A673 (cell line): ENCODE measurements at regions not wholly inside any gene's neighbourhood (a gene's known extent, or its start where the extent isn't known, plus 50 kb on each side); places are given as distances from the start of the nearest gene placed in this dataset.

Source experiments
- CTCF ChIP-seq: fragments of 300-800, 200-600 bp; sonication (generic); conservative IDR thresholded peaks from 2 replicates; pipeline ENCODE4 v1.5.1; 2017; ENCODE audit warnings: low read depth, mild to moderate bottlenecking, antibody characterized with exemption, low read length, moderate library complexity, mixed read lengths
- EZH2 ChIP-seq: fragments of 200-600 bp; sonication (generic); IDR thresholded peaks from 2 replicates; pipeline ENCODE4 v1.6.1; 2017; ENCODE audit warnings: borderline replicate concordance, low read depth, mild to moderate bottlenecking, mixed read lengths, antibody characterized with exemption, low read length; ENCODE audit not compliant: poor library complexity, severe bottlenecking

DNA sequence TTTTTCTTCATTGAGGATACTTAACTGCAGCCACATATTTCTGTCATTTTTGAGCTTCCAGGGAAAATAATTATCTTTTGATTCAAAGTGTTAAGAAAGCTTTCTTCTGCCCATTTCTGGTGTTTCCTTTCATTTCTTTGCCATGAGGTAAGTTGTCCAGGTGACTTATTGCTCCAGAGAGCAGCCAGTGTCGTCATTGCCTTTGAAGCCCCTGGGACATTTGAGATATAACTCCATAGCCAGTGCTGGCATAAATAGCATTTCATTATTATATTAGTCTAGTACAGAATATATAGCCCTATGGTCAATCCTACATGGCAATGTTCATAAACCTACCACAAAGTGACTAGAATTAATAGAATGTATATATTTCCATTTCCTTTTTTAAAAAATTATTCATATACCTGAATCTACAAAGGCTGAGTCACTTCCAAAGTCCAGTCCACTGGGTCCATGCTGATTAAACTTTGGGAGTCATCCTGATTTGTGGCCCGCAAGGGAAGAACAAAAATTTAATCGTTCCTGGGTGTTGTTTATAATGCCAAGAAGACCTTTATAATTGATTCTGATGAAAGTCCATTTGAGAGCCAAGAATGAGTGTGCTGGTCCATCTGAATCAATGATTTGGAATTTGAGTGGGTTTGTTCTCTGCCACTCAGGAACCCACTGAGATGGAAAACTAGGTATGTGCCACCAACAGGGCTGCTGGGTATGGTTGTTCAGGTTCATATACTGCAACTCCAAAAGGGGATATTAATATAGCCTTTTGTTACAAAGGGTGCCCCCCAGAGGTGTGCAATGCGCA is 221.8 kb upstream of the PLXNA2 start:
- no peak for TF ChIP-seq CTCF
- TF ChIP-seq EZH2 = no peak
